Kidney (tissue), 13 donors: ENCODE measurements at regions not wholly inside any gene's neighbourhood (a gene's known extent, or its start where the extent isn't known, plus 50 kb on each side); places are given as distances from the start of the nearest gene placed in this dataset.

Source experiments
- DNase-seq, 5 donors: peaks; one replicate each; pipeline ENCODE4 v3.0.0-alpha.2; 2013 to 2020
- FAIRE-seq: peaks from 2 replicates; lab custom pipeline; 2012; peaks lifted over from hg19 to GRCh38; lab: Jason Lieb, UNC
- H3K27ac ChIP-seq, 2 donors: one replicate each; pipeline ENCODE4 v1.7.0; 2013; ENCODE audit warnings: low read depth in 2 of 2, low read length in 2 of 2, inconsistent platforms in 1 of 2
- H3K27me3 ChIP-seq: one replicate; pipeline ENCODE4 v1.7.1; 2013; ENCODE audit warnings: low read length, inconsistent platforms; ENCODE audit not compliant: control insufficient read depth, insufficient read depth
- H3K36me3 ChIP-seq, 3 donors: one replicate each; pipeline versions ENCODE4 v1.7.0 to v1.7.1; 2013; ENCODE audit warnings: low read length in 3 of 3, control low read depth in 1 of 3, inconsistent platforms in 1 of 3; ENCODE audit not compliant: insufficient read depth in 3 of 3, control insufficient read depth in 2 of 3
- H3K4me1 ChIP-seq, 3 donors: one replicate each; pipeline versions ENCODE4 v1.7.0 to v1.7.1; 2013; ENCODE audit warnings: low read length in 3 of 3, inconsistent platforms in 1 of 3, low read depth in 1 of 3; ENCODE audit not compliant: control insufficient read depth in 2 of 3, insufficient read depth in 2 of 3
- H3K4me3 ChIP-seq, 3 donors: one replicate each; pipeline versions ENCODE4 v1.7.0 to v1.8.1; 2013; ENCODE audit warnings: low read length in 3 of 3, control low read depth in 1 of 3, inconsistent platforms in 1 of 3
- H3K9ac ChIP-seq, 3 donors: one replicate each; pipeline versions ENCODE4 v1.7.0 to v1.7.1; 2013; ENCODE audit warnings: low read length in 3 of 3, control low read depth in 1 of 3, inconsistent platforms in 1 of 3
- H3K9me3 ChIP-seq, 3 donors: one replicate each; pipeline versions ENCODE4 v1.7.0 to v1.7.1; 2013; ENCODE audit warnings: low read length in 3 of 3, control low read depth in 1 of 3, inconsistent platforms in 1 of 3; ENCODE audit not compliant: control insufficient read depth in 2 of 3, insufficient read depth in 1 of 3
- CTCF ChIP-seq: IDR thresholded peaks from 3 replicates; pipeline ENCODE4 v1.5.1; 2012; ENCODE audit warnings: mild to moderate bottlenecking, moderate library complexity, borderline replicate concordance; ENCODE audit not compliant: insufficient read depth; ENCODE audit errors: extremely low read depth
- intact Hi-C: fragments of 100-400 bp; cut with DNase I; formaldehyde crosslinking; loops from one replicate; pipeline ENCODE4 v1.11.1; 2022
- donor health status: control.
- donor health status: control.
- donor health status: control.
- donor health status: control.
- donor health status: control.
- donor health status: DM: yes; HTN: yes; CAD: no.
- donor health status: Normal renal cell carcinoma (clear cell type).

GRCh38 chr2:45267062-45267792, 258.0 kb upstream of the SIX2 start:
- Histone ChIP-seq H3K4me1 (peaks cover 0 to 3% (median 0%) of the 10 kb centered on the region in 3 donors), H3K9me3 (no peaks in the 10 kb centered on the region), H3K4me3 (no peak overlapping the region), H3K36me3 (no peaks in the 10 kb centered on the region), H3K9ac (no peak overlapping the region), H3K27me3 (no peaks in the 10 kb centered on the region), H3K27ac (no peak overlapping the region)
- FAIRE-seq (no peak), DNase-seq (peak in 3 of 5 donors; percentile 16 to 60 (median 25))
- intact Hi-C loops, result no loop called here
- TF ChIP-seq CTCF, result no peak

GRCh38 chr2:45265336-45265735, 256.1 kb upstream of the SIX2 start:
- no peak overlapping the region for H3K9ac ChIP-seq
- H3K4me1 ChIP-seq, result peaks cover 0 to 4% (median 0%) of the 10 kb centered on the region in 3 donors
- FAIRE-seq (no peak), DNase-seq (no peak)
- no peak overlapping the region for H3K4me3 ChIP-seq
- H3K27me3 ChIP-seq, result no peaks in the 10 kb centered on the region
- no peaks in the 10 kb centered on the region for H3K9me3 ChIP-seq
- TF ChIP-seq CTCF, result no peak
- intact Hi-C loops, result no loop called here
- no peak overlapping the region for H3K27ac ChIP-seq
- no peaks in the 10 kb centered on the region for H3K36me3 ChIP-seq

GRCh38 chr2:45264227-45265225, 255.3 kb upstream of the SIX2 start:
- no peak for TF ChIP-seq CTCF
- Histone ChIP-seq H3K27me3 (no peaks in the 10 kb centered on the region), H3K9me3 (no peaks in the 10 kb centered on the region), H3K4me1 (peaks cover 0 to 5% (median 0%) of the 10 kb centered on the region in 3 donors), H3K4me3 (no peak overlapping the region), H3K27ac (no peak overlapping the region), H3K9ac (no peak overlapping the region), H3K36me3 (no peaks in the 10 kb centered on the region)
- peak in 1 of 5 donors; percentile 25 for DNase-seq
- intact Hi-C loops, result no loop called here
- FAIRE-seq, result no peak
